ENCODE measurements at regions not wholly inside any gene's neighbourhood (a gene's known extent, or its start where the extent isn't known, plus 50 kb on each side); places are given as distances from the start of the nearest gene placed in this dataset.

GRCh38 chr16:79444572-79444971 lies 156.0 kb downstream of the MAF start:
- ChIA-PET CTCF (no interaction called here), POLR2A (no interaction called here)
- no peak overlapping the region for H3K4me3 ChIP-seq (ENCODE audit: low read depth in 2 of 2, low read length in 2 of 2)
- no peak for DNase-seq (ENCODE audit: low read depth, low spot score)
- intact Hi-C loops (cut with micrococcal nuclease; ENCODE audit: unreplicated experiment): no loop called here
- no peaks in the 10 kb centered on the region for H3K9me3 ChIP-seq (ENCODE audit: control insufficient read depth, insufficient read depth, low read depth, low read length)
- no peak for ATAC-seq
- TF ChIP-seq TCF7L2 (IDR thresholded peaks at IDR 0.05; ENCODE audit: low read depth, low read length) (no peak), REST (IDR thresholded peaks at IDR 0.05; ENCODE audit: insufficient read depth in 1 of 2, low read depth in 2 of 2, low read length in 1 of 2) (no peak)
- in situ Hi-C loops (cut with HindIII; ENCODE audit: low pct_unique_long_range_greater_than_20kb, low sequenced_read_pairs): no loop called here
- H3K27me3 ChIP-seq (ENCODE audit: control insufficient read depth, insufficient read depth, low read length): peaks cover under 1% of the 10 kb centered on the region
- no peaks in the 10 kb centered on the region for H3K36me3 ChIP-seq (ENCODE audit: control insufficient read depth, insufficient read depth, low read length)
- H3K4me1 ChIP-seq (ENCODE audit: control insufficient read depth, insufficient read depth, low read length): no peaks in the 10 kb centered on the region
- H3K27ac ChIP-seq (ENCODE audit: low read length): no peak overlapping the region
- no TSS peak for BruUV-seq (replicated peaks)

DNA sequence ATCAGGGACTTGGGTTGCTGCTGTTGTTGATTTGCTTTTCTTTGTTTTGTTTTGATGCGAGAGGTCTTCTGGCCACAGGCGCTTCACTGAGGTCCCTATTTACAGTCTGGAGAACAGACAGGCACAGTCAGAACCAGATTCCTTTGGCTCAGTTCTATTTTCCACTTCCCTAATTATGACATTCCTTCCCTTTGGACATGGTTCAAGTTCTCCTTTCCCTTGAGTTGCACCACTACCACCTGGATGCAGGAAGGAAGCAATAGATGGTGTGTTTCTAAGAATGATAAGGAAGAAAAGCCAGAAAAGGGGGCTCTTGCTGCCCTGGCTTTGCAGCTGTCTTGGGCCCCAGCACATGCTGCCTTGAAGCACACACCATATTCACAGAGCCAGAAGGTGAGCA lies 160.6 kb downstream of the MAF start:
- DNase-seq (ENCODE audit: low read depth, low spot score): no peak
- TF ChIP-seq SIN3A (IDR thresholded peaks at IDR 0.05; ENCODE audit: borderline replicate concordance, insufficient read depth, low read depth, low read length): no peak
- no peak for TF ChIP-seq REST (IDR thresholded peaks at IDR 0.05; ENCODE audit: insufficient read depth in 1 of 2, low read depth in 2 of 2, low read length in 1 of 2)
- TF ChIP-seq POLR2AphosphoS5 (IDR thresholded peaks at IDR 0.05; ENCODE audit: low read depth, low read length): no peak
- TF ChIP-seq CTCF (IDR thresholded peaks at IDR 0.05): no peak
- TF ChIP-seq TCF7L2 (IDR thresholded peaks at IDR 0.05; ENCODE audit: low read depth, low read length): no peak
- intact Hi-C loops (cut with micrococcal nuclease; ENCODE audit: unreplicated experiment): no loop called here
- no peaks in the 10 kb centered on the region for H3K27me3 ChIP-seq (ENCODE audit: control insufficient read depth, insufficient read depth, low read length)
- no peak overlapping the region for H3K4me3 ChIP-seq (ENCODE audit: low read depth in 2 of 2, low read length in 2 of 2)
- in situ Hi-C loops (cut with HindIII; ENCODE audit: low pct_unique_long_range_greater_than_20kb, low sequenced_read_pairs): no loop called here
- BruUV-seq (replicated peaks): no TSS peak
- ChIA-PET CTCF (no interaction called here), POLR2A (no interaction called here)
- no peak overlapping the region for H3K27ac ChIP-seq (ENCODE audit: low read length)
- ATAC-seq: no peak
- H3K4me1 ChIP-seq (ENCODE audit: control insufficient read depth, insufficient read depth, low read length): no peaks in the 10 kb centered on the region
- H3K9me3 ChIP-seq (ENCODE audit: control insufficient read depth, insufficient read depth, low read depth, low read length): no peaks in the 10 kb centered on the region
- no peaks in the 10 kb centered on the region for H3K36me3 ChIP-seq (ENCODE audit: control insufficient read depth, insufficient read depth, low read length)
